Ishikawa (cell line): ENCODE measurements at regions not wholly inside any gene's neighbourhood (a gene's known extent, or its start where the extent isn't known, plus 50 kb on each side); places are given as distances from the start of the nearest gene placed in this dataset.

Source experiments
- CEBPB ChIP-seq: IDR thresholded peaks from 2 replicates; pipeline ENCODE4 v1.6.1; 2012
- CREB1 ChIP-seq: IDR thresholded peaks from 2 replicates; pipeline ENCODE4 v1.6.1; 2012; ENCODE audit warnings: low read depth
- EGR1 ChIP-seq: IDR thresholded peaks from 2 replicates; pipeline ENCODE4 v1.6.1; 2012
- EP300 ChIP-seq: IDR thresholded peaks from 2 replicates; pipeline ENCODE4 v1.6.1; 2012; ENCODE audit warnings: borderline replicate concordance
- RAD21 ChIP-seq: IDR thresholded peaks from 2 replicates; pipeline ENCODE4 v1.6.1; 2012; ENCODE audit warnings: low read depth
- REST ChIP-seq: IDR thresholded peaks from 2 replicates; pipeline ENCODE4 v1.6.1; 2012; ENCODE audit warnings: low read depth, mild to moderate bottlenecking
- TAF1 ChIP-seq: IDR thresholded peaks from 2 replicates; pipeline ENCODE4 v1.6.1; 2012; ENCODE audit warnings: low read depth, mild to moderate bottlenecking
- USF1 ChIP-seq: IDR thresholded peaks from 2 replicates; pipeline ENCODE4 v1.6.1; 2012
- YY1 ChIP-seq: IDR thresholded peaks from 2 replicates; pipeline ENCODE4 v1.6.1; 2012; ENCODE audit warnings: low read depth
- ZBTB7A ChIP-seq: IDR thresholded peaks from 2 replicates; pipeline ENCODE4 v1.6.1; 2012; ENCODE audit warnings: low read depth
- TF ChIP-seq, protein P1 (sequence below): IDR thresholded peaks from 2 replicates; pipeline ENCODE4 v1.6.1; 2012

DNA sequence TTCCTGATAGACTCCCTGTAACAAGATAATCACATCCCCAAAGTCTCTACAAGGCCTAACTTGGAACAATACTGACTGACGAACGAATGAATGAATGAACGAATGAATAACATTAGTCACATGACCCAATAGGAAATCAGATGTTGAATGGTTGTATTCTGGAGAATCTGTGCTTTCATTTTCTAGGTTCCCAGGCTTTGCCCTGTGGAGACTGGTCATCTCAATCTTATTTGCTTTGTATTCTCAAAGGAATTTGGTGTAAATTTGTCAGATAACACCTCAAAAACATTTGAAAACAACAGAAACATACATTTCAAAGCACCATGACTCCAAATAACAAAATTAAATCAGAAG lies 69.6 kb upstream of the COL1A2 start:
- TF ChIP-seq ZBTB7A = no peak
- TF ChIP-seq CREB1 = no peak
- no peak for TF ChIP-seq TAF1
- TF ChIP-seq USF1 = no peak
- TF ChIP-seq, protein P1, sequence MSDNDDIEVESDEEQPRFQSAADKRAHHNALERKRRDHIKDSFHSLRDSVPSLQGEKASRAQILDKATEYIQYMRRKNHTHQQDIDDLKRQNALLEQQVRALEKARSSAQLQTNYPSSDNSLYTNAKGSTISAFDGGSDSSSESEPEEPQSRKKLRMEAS = no peak
- no peak for TF ChIP-seq EGR1
- no peak for TF ChIP-seq CEBPB
- no peak for TF ChIP-seq RAD21
- no peak for TF ChIP-seq REST
- no peak for TF ChIP-seq EP300
- TF ChIP-seq YY1 = no peak
